CMK (cell line): ENCODE measurements at regions not wholly inside any gene's neighbourhood (a gene's known extent, or its start where the extent isn't known, plus 50 kb on each side); places are given as distances from the start of the nearest gene placed in this dataset.
"Not testable (repeated sequence)": the region's sequence is repeated elsewhere in the genome, so short reads cannot be mapped to it uniquely, and the experiment has no call there.

Source experiments
- DNase-seq: peaks from one replicate; pipeline ENCODE4 v3.0.0-alpha.2; 2010; ENCODE audit warnings: low read depth

- DNase-seq = no peak
Observed at GRCh38 chr1:234776876-234777855, 167.2 kb upstream of the IRF2BP2 start.

GRCh38 chr1:234776256-234776875, 166.4 kb upstream of the IRF2BP2 start:
- DNase-seq = no peak

- no peak for DNase-seq
Observed at GRCh38 chr1:234775477-234776246, 165.7 kb upstream of the IRF2BP2 start.

- DNase-seq = no peak
Observed at GRCh38 chr1:234774971-234775370, 165.0 kb upstream of the IRF2BP2 start.

- no peak for DNase-seq
Observed at GRCh38 chr1:234773936-234774677, 164.1 kb upstream of the IRF2BP2 start.

GRCh38 chr1:234772345-234773147, 162.6 kb upstream of the IRF2BP2 start:
- peak; percentile 86 for DNase-seq

GRCh38 chr1:234771642-234772344, 161.8 kb upstream of the IRF2BP2 start:
- no peak for DNase-seq

GRCh38 chr1:234770924-234771540, 161.1 kb upstream of the IRF2BP2 start:
- no peak for DNase-seq

- DNase-seq = no peak
Observed at GRCh38 chr1:234769986-234770795, 160.2 kb upstream of the IRF2BP2 start.

- DNase-seq = no peak
Observed at GRCh38 chr1:234769284-234769985, 159.5 kb upstream of the IRF2BP2 start.

- DNase-seq = no peak
Observed at GRCh38 chr1:234768569-234769283, 158.7 kb upstream of the IRF2BP2 start.

GRCh38 chr1:234768171-234768568, 158.2 kb upstream of the IRF2BP2 start:
- DNase-seq = no peak

GRCh38 chr1:234765672-234766071, 155.7 kb upstream of the IRF2BP2 start:
- DNase-seq = no peak

- DNase-seq = no peak
Observed at GRCh38 chr1:234765181-234765580, 155.2 kb upstream of the IRF2BP2 start.

GRCh38 chr1:234763910-234764309, 153.9 kb upstream of the IRF2BP2 start:
- DNase-seq = no peak

GRCh38 chr1:234763367-234763766, 153.4 kb upstream of the IRF2BP2 start:
- no peak for DNase-seq

GRCh38 chr1:234762127-234762526, 152.1 kb upstream of the IRF2BP2 start:
- not testable (repeated sequence) for DNase-seq

- peak; percentile 71 for DNase-seq
Observed at GRCh38 chr1:234760303-234760723, 150.3 kb upstream of the IRF2BP2 start.
